HFF-Myc (cell line): ENCODE measurements at regions not wholly inside any gene's neighbourhood (a gene's known extent, or its start where the extent isn't known, plus 50 kb on each side); places are given as distances from the start of the nearest gene placed in this dataset.

ENCODE experiments used
- DNase-seq: peaks from one replicate; pipeline ENCODE4 v3.0.0-alpha.2; 2011; ENCODE audit warnings: low read depth; ENCODE audit errors: extremely low read depth
- H3K4me3 ChIP-seq: replicated peaks from 2 replicates; pipeline ENCODE4 v1.5.1; 2011; ENCODE audit warnings: low read depth, mild to moderate bottlenecking, control low read depth, low read length
- TF ChIP-seq, protein P1 (sequence below): IDR thresholded peaks from 2 replicates; pipeline ENCODE4 v1.5.1; 2012; ENCODE audit warnings: mild to moderate bottlenecking, low read depth, low read length, control low read depth; ENCODE audit errors: missing control alignments

DNA sequence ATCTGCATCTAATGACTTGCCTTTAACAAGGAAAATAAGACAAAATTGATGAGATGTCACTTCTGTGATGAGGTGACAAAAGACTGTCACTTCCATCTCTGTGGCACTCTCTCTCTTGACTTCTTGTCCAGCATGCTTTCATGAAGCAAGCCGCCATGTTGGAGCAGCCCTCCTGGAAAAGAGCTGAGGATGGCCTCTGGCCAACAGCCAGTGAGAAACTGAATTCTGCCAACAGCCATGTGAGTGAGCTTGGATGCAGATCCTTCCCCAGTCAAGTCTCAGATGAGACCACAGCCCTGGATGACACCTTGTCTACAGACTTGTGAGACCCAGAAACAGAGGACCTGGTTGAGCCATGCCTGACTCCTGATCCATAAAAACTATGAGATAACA is 412.6 kb upstream of the SHH start:
- TF ChIP-seq, protein P1, sequence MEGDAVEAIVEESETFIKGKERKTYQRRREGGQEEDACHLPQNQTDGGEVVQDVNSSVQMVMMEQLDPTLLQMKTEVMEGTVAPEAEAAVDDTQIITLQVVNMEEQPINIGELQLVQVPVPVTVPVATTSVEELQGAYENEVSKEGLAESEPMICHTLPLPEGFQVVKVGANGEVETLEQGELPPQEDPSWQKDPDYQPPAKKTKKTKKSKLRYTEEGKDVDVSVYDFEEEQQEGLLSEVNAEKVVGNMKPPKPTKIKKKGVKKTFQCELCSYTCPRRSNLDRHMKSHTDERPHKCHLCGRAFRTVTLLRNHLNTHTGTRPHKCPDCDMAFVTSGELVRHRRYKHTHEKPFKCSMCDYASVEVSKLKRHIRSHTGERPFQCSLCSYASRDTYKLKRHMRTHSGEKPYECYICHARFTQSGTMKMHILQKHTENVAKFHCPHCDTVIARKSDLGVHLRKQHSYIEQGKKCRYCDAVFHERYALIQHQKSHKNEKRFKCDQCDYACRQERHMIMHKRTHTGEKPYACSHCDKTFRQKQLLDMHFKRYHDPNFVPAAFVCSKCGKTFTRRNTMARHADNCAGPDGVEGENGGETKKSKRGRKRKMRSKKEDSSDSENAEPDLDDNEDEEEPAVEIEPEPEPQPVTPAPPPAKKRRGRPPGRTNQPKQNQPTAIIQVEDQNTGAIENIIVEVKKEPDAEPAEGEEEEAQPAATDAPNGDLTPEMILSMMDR, result no peak
- no peak for DNase-seq
- no peak overlapping the region for H3K4me3 ChIP-seq

DNA sequence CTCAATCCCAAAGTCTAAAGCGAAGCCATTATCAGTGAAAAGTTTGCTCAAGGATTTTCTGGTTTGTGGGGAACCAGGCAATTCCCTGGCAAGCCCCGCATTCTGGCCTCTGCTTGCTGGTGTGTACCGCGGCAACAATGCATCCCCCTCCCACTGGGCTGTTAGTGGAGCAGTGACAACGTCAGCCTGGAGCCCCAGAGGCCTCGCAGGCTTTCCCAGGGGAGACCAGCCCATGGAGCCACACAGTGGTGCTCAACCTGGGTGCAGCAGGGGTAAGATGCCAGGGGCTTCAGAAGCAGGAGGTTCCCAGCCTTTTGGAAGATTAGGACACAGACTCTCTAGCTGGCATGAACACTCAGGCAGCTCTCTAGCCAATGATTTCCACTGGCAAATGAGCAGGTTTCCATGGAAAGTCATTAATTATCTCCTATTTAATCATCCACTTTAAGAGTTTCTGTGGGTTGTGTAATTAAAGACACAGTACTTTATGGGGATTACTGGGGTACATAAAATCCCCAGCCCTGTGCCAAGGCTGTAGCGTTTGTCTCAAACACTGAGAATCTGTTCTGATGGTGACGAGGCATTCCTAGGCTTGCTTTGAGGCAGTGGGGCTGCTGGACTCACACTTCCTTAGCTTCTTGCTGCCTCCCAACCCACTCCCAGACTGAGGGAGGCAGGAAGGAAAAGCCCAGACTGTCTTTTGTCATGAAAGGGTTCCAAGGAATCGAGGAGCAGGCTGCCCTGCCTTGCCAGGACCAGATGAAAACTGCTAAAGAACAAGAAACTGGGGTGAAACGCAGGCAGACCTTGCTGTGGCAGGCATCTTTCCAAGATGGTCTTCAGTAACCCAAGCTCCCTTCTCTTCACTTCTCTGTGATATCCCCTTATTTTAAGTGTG is 411.9 kb upstream of the SHH start:
- no peak overlapping the region for H3K4me3 ChIP-seq
- no peak for DNase-seq

DNA sequence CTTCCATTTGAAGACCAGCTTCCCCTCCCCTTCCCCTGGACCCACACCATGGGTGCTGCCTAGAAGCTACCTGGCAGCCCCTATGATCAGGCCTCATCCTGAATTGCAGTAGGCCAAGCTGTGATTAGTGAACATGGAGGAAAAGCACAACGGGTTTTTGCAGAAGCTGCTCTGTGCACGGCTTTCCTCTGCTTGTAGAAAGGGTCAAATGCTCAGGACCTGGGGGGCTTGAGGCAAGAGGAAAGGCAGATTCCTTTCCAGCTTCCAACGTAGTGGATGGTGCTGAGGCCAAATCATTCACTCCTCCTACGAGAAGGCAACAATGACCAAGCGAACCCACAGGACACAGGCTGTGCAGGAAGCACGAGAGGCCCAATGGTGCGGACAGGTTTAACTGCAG is 410.3 kb upstream of the SHH start:
- no peak for DNase-seq
- H3K4me3 ChIP-seq, result no peak overlapping the region
- TF ChIP-seq, protein P1, result no peak

More for the DNA sequence above, 411.9 kb upstream of the SHH start:
- TF ChIP-seq, protein P1, result no peak

DNA sequence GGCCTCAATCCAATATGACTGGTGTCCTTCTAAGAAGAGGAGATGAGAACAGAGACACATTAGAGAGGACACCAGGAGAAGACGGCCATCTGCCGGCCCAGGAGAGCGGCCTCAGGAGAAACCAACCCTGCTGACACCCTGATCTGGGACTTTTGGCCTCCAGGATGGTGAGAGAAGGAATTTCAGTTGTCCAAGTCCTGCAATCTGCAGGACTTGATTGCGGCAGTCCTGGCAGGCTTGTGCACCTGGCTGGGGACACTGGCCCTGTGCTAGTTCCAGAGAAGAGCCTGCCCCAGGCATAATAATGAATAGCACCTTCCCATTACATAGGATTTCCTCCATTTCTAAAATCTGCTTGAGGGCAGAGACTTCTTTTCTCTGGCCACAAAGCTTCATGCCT is 409.9 kb upstream of the SHH start:
- TF ChIP-seq, protein P1, result no peak
- no peak overlapping the region for H3K4me3 ChIP-seq
- DNase-seq, result no peak

DNA sequence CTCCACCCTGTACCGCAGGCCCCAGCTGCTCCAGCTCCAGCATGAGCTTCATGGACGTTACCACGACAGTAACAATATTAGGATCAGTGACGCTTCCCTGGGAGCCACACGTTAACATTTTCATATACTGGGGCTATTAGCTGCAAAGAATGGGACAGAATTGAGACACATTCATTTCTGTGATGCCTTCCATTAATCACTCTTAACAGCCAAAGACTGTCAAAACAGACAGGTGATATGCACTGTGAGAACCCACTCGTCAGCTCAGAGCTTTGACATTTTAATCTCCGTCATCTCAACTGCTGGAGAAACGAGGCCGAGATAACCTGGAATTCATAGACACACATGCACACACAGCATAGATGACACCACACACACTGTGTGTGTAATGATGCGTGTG is 408.4 kb upstream of the SHH start:
- TF ChIP-seq, protein P1, result no peak
- DNase-seq, result no peak
- H3K4me3 ChIP-seq, result no peak overlapping the region

DNA sequence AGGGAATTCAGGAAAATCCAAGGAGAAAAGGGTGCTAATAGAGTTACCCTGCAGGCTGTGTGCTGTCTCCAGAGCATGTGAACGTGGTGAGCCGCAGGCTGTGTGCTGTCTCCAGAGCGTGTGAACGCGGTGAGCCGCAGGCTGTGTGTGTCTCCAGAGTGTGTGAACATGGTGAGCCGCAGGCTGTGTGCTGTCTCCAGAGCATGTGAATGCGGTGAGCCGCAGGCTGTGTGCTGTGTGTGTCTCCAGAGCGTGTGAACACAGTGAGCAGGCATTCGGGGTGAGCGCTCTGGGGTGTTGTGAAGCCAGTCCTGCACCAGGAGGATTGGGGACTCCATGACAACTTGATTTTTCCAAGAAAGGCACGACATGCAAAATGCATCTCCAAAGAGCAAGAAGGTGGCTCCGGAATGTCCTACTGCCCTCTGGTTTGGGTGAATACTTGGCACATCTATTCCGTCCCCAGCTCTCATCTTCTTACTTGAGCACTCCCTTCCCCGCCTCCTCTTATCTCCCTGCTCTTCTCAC is 407.9 kb upstream of the SHH start:
- TF ChIP-seq, protein P1, result no peak
- H3K4me3 ChIP-seq, result no peak overlapping the region
- DNase-seq, result no peak
